ENCODE measurements at regions not wholly inside any gene's neighbourhood (a gene's known extent, or its start where the extent isn't known, plus 50 kb on each side); places are given as distances from the start of the nearest gene placed in this dataset.

DNA sequence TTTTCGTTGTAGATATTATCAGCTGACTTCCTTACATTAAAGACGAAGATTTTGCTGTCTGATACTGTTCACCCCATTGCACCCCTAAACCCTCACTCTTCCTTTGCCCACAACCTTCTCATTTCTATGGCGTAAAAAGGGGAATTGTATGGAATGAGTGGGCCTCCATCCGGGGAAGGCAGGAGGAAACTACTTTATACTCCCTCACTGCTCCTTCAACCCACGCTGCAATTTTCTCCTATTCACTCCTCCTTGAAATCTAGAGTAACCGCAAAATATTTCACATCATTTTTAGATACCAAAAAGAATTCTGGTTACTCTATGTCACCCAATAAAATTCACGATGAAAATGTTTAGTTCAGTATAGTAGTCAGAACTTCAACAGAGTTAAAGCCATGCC lies 330.8 kb downstream of the DIRAS2 start:
- TF ChIP-seq, protein P1, sequence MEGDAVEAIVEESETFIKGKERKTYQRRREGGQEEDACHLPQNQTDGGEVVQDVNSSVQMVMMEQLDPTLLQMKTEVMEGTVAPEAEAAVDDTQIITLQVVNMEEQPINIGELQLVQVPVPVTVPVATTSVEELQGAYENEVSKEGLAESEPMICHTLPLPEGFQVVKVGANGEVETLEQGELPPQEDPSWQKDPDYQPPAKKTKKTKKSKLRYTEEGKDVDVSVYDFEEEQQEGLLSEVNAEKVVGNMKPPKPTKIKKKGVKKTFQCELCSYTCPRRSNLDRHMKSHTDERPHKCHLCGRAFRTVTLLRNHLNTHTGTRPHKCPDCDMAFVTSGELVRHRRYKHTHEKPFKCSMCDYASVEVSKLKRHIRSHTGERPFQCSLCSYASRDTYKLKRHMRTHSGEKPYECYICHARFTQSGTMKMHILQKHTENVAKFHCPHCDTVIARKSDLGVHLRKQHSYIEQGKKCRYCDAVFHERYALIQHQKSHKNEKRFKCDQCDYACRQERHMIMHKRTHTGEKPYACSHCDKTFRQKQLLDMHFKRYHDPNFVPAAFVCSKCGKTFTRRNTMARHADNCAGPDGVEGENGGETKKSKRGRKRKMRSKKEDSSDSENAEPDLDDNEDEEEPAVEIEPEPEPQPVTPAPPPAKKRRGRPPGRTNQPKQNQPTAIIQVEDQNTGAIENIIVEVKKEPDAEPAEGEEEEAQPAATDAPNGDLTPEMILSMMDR (IDR thresholded peaks at IDR 0.05) = no peak

DNA sequence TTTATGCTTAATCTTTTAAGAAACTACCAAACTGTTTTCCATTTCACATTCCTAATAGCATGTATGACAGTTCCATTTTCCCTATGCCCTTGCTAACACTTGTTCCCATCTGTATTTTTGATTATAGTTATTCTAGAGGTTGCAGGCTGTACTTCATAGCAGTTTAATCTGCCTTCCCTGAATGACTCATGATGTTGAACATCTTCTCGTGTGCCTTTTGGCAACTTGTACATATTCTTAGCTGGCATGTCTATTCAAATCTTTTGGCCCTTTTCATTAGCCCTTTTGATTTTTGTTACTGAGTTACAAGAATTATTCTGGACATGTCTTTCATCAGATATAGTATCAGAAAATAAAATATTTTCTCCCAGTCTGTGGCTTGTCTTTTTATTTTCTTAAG lies 320.3 kb downstream of the DIRAS2 start:
- TF ChIP-seq, protein P1 (IDR thresholded peaks at IDR 0.05) = no peak

DNA sequence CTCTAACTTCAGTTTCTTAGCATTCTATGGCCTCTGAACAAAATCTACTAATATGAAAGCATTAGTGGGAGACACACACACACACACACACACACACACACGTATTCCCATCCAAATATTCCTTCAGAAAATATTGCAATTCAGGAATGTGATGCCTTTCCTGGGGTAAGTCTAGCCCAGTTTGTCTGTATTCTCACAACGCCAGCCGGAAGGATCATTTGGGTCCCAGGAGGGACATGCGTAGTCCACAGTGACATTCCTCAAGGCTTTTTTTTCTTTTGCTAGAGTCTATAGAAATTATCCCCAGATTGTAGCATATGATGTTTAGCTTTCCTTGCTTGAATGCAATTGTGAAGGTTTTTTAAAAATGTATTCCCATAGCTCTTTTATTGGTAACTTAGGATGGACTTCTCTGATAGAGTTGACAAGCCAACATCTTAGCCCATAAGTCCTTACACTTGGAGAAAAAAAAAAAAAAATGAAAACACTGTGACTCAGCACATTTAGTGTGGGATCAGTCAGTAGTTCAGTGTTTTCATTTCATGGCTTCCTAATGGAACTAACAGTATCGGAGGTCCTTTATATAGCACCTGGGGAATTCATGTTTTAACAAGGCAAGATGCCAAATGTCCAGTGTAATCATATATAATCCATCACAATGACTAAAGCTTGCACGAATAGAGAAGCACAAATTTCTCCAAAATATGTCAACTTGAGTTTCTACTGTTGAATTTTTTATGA lies 316.5 kb downstream of the DIRAS2 start:
- TF ChIP-seq, protein P1 (IDR thresholded peaks at IDR 0.05) = no peak

DNA sequence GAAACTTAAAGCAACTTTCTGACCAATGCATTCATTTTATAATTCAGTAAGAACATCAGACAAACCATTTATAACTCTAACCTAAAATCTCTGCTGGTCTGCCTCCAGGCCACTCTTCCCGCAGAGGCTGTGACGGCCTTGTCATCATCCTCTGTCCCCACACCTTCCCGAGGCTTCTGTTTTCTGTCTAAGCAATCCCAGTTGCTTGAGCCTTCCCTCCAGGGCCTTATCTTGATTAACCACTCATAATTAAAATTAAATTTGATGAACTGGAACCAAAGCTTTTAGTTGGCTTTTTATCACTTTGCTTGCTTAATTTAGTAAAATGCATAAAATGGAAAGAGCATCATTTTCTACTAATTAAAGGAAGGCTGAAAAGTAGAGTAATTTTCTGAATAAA lies 312.4 kb downstream of the DIRAS2 start:
- TF ChIP-seq, protein P1 (IDR thresholded peaks at IDR 0.05) = no peak

DNA sequence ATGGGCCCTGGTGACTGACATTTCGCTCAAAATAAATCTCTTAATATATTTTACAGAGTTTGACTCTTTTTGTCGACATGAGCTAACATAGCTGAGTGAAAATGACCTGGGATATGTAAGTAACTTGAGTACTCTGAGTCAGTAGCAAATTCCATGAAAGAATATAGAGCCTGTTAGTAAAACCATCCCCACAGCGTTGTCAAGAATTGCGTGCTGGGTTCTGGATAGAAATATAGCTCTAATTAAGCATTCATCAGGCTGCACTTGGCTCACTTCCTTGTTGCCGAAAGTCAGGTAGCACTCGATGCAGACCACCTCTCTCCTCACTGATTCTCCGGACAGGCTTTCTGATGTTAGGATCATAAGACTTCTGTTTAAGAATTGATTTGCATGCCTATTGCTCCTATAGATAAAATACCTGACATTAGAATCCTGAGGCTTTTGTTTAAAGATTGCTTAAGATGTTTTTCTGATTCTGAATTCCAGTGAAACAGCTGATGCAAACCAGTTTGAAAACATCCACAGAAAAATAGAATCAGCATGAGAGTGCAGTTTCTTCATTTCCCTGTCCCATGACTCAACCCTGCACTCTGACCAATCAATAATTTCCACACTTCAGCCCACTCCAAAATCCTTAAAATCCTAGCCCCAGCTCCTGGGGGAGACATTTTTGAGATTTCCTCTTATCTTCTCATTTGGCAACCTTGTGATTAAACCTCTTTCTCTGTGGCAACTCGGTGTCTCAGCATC lies 310.6 kb downstream of the DIRAS2 start:
- TF ChIP-seq, protein P1 (IDR thresholded peaks at IDR 0.05) = no peak

DNA sequence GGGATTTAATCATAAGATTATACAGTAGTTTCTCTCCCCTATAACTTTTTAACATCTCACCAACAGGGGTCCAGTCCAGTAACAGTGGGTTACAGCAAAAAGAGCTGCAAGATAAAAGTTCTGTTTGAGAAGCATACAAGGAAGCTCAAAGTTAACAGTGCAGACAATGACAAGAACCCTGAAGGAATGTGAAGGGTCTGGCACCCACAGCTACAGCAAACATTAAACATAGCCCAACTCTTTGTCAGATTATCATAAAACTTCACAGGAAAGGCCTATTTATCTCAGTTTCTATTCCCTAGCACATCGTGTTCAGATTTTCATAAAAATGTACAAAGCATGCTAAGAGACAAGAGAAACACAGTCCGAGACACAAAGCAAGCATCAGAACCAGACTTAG lies 309.4 kb downstream of the DIRAS2 start:
- TF ChIP-seq, protein P1 (IDR thresholded peaks at IDR 0.05) = no peak

DNA sequence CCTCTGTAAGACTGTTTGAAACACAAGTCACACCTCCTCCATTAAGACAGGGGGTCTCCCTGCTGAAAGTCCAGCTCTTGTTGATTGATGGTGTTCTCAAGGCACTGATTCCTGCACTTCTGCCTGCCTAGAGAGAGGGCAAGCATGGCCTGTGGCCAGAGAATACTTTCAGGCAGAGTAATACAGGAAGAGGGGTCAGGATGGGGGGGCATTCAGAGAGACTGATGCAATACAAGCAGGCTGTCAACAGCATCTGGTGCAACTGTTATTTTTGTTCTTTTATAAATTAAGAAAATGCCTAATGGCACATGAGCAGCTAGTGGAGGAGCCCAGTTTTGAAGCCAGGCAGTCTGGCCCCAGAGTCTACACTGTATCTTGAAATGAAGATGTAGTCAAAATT lies 302.2 kb downstream of the DIRAS2 start:
- TF ChIP-seq, protein P1 (IDR thresholded peaks at IDR 0.05) = no peak
